Pons (tissue), 1 donor: ENCODE measurements at regions not wholly inside any gene's neighbourhood (a gene's known extent, or its start where the extent isn't known, plus 50 kb on each side); places are given as distances from the start of the nearest gene placed in this dataset.
A peak's percentile ranks its signal among the peaks of the same experiment; 100 is the strongest.
"Not testable (repeated sequence)": the region's sequence is repeated elsewhere in the genome, so short reads cannot be mapped to it uniquely, and the experiment has no call there.

Experiments used
- DNase-seq: peaks from one replicate; pipeline ENCODE4 v3.0.0-alpha.2; 2016; ENCODE audit warnings: low spot score

DNA sequence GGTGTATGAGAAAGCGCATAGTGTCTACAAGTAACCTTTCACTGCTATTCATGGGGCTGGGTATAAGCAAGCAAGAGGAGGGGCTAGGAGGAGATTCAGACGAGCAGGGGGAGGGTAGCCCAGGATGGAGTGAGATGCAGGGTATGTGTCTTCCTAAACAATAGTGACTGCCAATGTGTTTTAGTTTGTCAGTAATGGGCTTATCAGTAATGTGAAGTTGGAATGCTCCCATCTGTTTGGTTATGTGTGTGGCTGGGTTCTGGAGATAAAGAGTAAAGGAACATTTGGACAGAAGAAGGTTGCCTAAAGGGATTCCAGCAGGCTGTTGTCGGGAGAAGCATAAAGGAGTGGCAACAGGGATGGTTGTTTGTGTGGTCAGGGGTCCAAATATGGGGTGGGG lies 62.7 kb upstream of the EZR start:
- DNase-seq, result not testable (repeated sequence)

DNA sequence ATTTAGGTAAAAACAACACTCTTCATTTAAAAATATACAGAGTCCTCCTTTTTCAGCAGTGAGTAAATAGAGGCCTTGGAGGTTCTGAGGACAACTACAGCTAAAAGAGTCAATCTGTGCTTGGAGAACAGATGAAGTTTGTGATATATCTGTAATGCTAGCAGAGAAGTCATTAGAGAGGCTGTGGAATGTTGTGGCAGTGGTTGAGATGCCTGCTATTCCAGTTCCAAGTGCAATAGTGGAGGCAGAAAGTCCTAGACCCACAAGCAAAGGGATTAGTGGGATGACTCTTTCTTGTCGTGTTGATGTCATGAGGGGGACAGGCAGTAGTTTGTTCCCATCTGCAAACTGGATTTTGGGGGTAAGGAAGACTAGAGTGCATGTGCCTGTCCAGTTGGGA lies 62.1 kb upstream of the EZR start:
- not testable (repeated sequence) for DNase-seq

DNA sequence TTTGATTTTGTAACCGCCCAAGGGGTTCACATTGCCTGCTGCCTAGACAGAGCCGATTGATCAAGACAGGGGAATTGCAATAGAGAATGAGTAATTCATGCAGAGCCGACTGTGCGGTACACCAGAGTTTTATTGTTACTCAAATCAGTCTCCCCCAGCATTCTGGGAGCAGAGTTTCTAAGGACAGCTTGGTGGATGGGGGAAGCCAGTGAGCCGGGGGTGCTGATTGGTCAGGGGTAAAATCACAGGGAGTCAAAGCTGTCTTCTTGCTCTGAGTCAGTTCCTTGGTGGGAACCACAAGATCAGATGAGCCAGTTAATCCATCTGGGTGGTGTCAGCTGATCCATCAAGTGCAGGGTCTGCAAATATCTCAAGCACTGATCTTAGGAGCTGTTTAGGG lies 60.0 kb upstream of the EZR start:
- no peak for DNase-seq

DNA sequence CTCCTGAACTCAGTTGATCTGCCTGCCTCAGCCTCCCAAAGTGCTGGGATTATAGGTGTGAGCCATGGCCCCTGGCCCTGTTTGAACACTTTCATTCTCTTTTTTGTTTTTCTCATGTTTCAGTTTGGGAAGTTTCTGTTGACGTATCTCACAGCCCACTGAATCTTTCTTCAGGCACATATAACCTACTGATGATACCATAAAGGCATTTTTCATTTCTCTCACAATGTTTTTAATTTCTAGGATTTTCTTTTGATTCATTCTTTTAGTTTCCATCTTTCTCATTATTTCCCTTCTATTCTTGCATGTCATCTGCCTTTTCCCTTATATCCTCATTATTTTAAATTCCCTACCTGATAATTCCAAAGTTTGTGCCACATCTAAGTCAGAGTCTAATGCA lies 58.5 kb upstream of the EZR start:
- no peak for DNase-seq

DNA sequence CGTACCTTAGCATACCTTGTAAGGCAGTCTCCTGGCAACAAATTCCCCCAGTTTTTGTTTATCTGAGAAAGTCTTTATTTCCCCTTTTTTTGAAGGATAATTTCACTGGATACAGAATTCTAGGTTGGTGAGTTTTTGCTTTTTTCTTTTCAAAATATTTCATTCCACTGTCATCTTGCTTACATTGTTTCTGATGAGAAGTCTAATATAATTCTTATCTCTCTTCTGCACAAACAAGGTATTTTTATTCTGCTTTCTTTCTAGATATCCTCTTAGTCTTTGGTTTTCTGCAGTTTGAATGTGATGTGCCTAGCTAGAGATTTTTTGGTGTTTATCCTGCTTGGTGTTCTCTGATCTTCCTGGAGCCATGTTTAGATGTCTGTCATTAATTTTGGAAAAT lies 57.7 kb upstream of the EZR start:
- DNase-seq, result no peak

GRCh38 chr6:158870649-158870957 lies 51.4 kb upstream of the EZR start:
- no peak for DNase-seq

- DNase-seq, result peak; percentile 49
Measured at GRCh38 chr6:158869826-158870648, 50.9 kb upstream of the EZR start.

DNA sequence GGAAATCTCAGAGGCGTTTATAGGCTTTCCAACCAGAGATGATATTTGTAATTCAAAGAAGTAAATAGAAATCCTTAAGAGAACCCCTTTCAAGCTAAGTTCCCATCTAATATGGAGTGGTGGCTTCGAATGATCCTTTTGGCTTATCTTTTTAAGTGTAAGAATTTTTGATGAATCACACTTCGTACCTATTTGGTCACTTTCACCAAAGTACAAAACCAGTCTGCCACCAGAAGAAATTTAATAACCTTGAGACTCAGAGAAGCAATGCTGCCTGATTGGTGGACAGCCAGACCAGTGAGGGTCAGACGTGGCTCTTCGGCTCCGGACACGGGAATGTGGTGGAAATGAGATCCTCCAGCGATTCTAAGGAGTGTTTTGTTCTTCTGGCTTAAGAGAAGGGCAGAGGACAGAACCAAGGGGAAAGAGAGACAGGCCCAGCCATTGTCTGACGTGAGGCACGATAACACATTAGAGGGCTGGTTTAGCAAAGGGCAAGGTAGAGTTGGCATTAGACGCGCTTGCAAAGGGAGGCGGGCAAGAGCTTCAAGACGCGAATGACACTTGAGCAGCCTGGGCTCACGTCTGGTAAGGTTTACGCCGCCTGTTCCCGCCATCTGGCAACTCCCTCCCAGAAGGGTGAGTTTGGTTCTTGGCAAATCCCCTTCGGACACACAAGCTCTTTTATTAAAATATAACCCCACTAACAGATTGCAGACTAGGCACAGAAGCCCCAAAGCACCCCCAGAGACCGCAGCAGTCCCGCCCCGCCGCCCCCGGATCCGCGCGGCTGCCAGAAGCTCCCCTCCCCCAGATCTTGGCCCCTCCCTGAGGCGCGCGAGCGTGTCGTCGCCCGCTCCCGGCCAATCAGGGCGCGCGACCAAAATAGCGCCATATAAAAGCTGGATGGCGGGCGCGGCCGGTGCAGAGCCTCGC lies 50.0 kb upstream of the EZR start:
- peak; percentile 48 for DNase-seq
